ENCODE measurements at regions not wholly inside any gene's neighbourhood (a gene's known extent, or its start where the extent isn't known, plus 50 kb on each side); places are given as distances from the start of the nearest gene placed in this dataset.
A peak's percentile ranks its signal among the peaks of the same experiment; 100 is the strongest.

GRCh38 chr10:20598590-20598989 is 298.5 kb downstream of the NEBL start:
- peaks cover 0 to 4% (median 0%) of the 10 kb centered on the region in 3 donors for H3K4me1 ChIP-seq
- ATAC-seq = peak; percentile 90
- TF ChIP-seq EP300 (IDR thresholded peaks at IDR 0.05) (no peak), CTCF (IDR thresholded peaks at IDR 0.05) (no peak), POLR2AphosphoS5 (IDR thresholded peaks at IDR 0.05) (no peak), POLR2A (IDR thresholded peaks at IDR 0.05) (no peak)
- H3K4me3 ChIP-seq = no peak overlapping the region
- no peaks in the 10 kb centered on the region for H3K36me3 ChIP-seq
- 33% methylated on average over 1 of the region's 3 CpGs; no CpG with 5 or more reads in 1 of the 2 donors for WGBS, 2 donors (ENCODE audit: low coverage in 1 of 2)
- H3K27ac ChIP-seq = no peak overlapping the region
- H3K9me3 ChIP-seq = no peaks in the 10 kb centered on the region
- H3K27me3 ChIP-seq = no peaks in the 10 kb centered on the region

- Histone ChIP-seq H3K9me3 (no peaks in the 10 kb centered on the region), H3K27me3 (no peaks in the 10 kb centered on the region), H3K27ac (peak overlapping the region in 1 of 4 donors; percentile 4), H3K4me3 (no peak overlapping the region), H3K4me1 (peaks cover 0 to 4% (median 0%) of the 10 kb centered on the region in 3 donors), H3K36me3 (no peaks in the 10 kb centered on the region)
- TF ChIP-seq POLR2A (IDR thresholded peaks at IDR 0.05) = no peak
- no peak for TF ChIP-seq EP300 (IDR thresholded peaks at IDR 0.05)
- TF ChIP-seq POLR2AphosphoS5 (IDR thresholded peaks at IDR 0.05) = no peak
- TF ChIP-seq CTCF (IDR thresholded peaks at IDR 0.05) = no peak
- 39 to 74% methylated on average over 2 of the region's 2 CpGs for WGBS, 2 donors (ENCODE audit: low coverage in 1 of 2)
- no peak for ATAC-seq
These were observed 300.2 kb downstream of the NEBL start for GRCh38 chr10:20596911-20597310.

- ATAC-seq = no peak
- Histone ChIP-seq H3K4me3 (no peak overlapping the region), H3K36me3 (no peaks in the 10 kb centered on the region), H3K4me1 (peaks cover 0 to 4% (median 0%) of the 10 kb centered on the region in 3 donors), H3K27ac (no peak overlapping the region), H3K9me3 (no peaks in the 10 kb centered on the region), H3K27me3 (no peaks in the 10 kb centered on the region)
- TF ChIP-seq EP300 (IDR thresholded peaks at IDR 0.05) = no peak
- TF ChIP-seq CTCF (IDR thresholded peaks at IDR 0.05) = no peak
- TF ChIP-seq POLR2AphosphoS5 (IDR thresholded peaks at IDR 0.05) = no peak
- TF ChIP-seq POLR2A (IDR thresholded peaks at IDR 0.05) = no peak
- 38 to 100% methylated on average over 1 of the region's 1 CpG for WGBS, 2 donors (ENCODE audit: low coverage in 1 of 2)
These were observed 300.9 kb downstream of the NEBL start for GRCh38 chr10:20596065-20596755.

GRCh38 chr10:20593649-20594048 is 303.5 kb downstream of the NEBL start:
- Histone ChIP-seq H3K27me3 (no peaks in the 10 kb centered on the region), H3K9me3 (no peaks in the 10 kb centered on the region), H3K36me3 (no peaks in the 10 kb centered on the region), H3K4me1 (peaks cover 0 to 4% (median 0%) of the 10 kb centered on the region in 3 donors), H3K4me3 (no peak overlapping the region), H3K27ac (no peak overlapping the region)
- 75 to 93% methylated on average over 2 to 3 of the region's 3 CpGs for WGBS, 2 donors (ENCODE audit: low coverage in 1 of 2)
- ATAC-seq = no peak
- TF ChIP-seq POLR2AphosphoS5 (IDR thresholded peaks at IDR 0.05) (no peak), EP300 (IDR thresholded peaks at IDR 0.05) (no peak), CTCF (IDR thresholded peaks at IDR 0.05) (no peak), POLR2A (IDR thresholded peaks at IDR 0.05) (no peak)

- Histone ChIP-seq H3K36me3 (no peaks in the 10 kb centered on the region), H3K4me1 (no peaks in the 10 kb centered on the region), H3K27ac (no peak overlapping the region), H3K4me3 (no peak overlapping the region), H3K27me3 (no peaks in the 10 kb centered on the region), H3K9me3 (peaks cover 0 to 17% (median 0%) of the 10 kb centered on the region in 3 donors)
- no peak for ATAC-seq
- WGBS, 2 donors (ENCODE audit: low coverage in 1 of 2) = 71% methylated on average over 1 of the region's 1 CpG; no CpG with 5 or more reads in 1 of the 2 donors
- TF ChIP-seq POLR2AphosphoS5 (IDR thresholded peaks at IDR 0.05) (no peak), POLR2A (IDR thresholded peaks at IDR 0.05) (no peak), EP300 (IDR thresholded peaks at IDR 0.05) (no peak), CTCF (IDR thresholded peaks at IDR 0.05) (no peak)
These were observed 315.1 kb downstream of the NEBL start for GRCh38 chr10:20582041-20582440.

All from gastroesophageal sphincter (tissue), 4 donors.